ENCODE measurements at regions not wholly inside any gene's neighbourhood (a gene's known extent, or its start where the extent isn't known, plus 50 kb on each side); places are given as distances from the start of the nearest gene placed in this dataset.

GRCh38 chr2:13240061-13240460, 523.3 kb downstream of the TRIB2 start:
- DNase-seq (ENCODE audit: extremely low read depth in 1 of 4, low spot score in 3 of 4) (no peak), FAIRE-seq (no peak), ATAC-seq (no peak)
- Histone ChIP-seq H3K27me3 (ENCODE audit: control insufficient read depth in 2 of 2, insufficient read depth in 2 of 2, low read length in 2 of 2) (no peaks in the 10 kb centered on the region), H4K20me1 (replicated peaks; ENCODE audit: control insufficient read depth, insufficient read depth, low read length) (no peaks in the 10 kb centered on the region), H2AFZ (ENCODE audit: low read depth, low read length) (no peak overlapping the region), H3K79me2 (ENCODE audit: control insufficient read depth, insufficient read depth, low read length) (no peaks in the 10 kb centered on the region), H3K9ac (ENCODE audit: insufficient read depth in 1 of 2, low read depth in 2 of 2, low read length in 2 of 2) (no peak overlapping the region), H3K9me1 (ENCODE audit: control insufficient read depth, insufficient read depth, low read length) (no peaks in the 10 kb centered on the region), H3K4me1 (replicated peaks in 1 of 2; ENCODE audit: control insufficient read depth in 2 of 2, insufficient read depth in 2 of 2, low read length in 2 of 2) (no peaks in the 10 kb centered on the region), H3K36me3 (ENCODE audit: control insufficient read depth, insufficient read depth, low read length) (no peaks in the 10 kb centered on the region), H3K4me3 (no peak overlapping the region), H3K27ac (ENCODE audit: extremely low read depth, low read depth, low read length) (no peak overlapping the region), H3K4me2 (ENCODE audit: insufficient read depth, low read length) (no peak overlapping the region), H3K9me3 (replicated peaks; ENCODE audit: control insufficient read depth, insufficient read depth, low read depth, low read length) (no peaks in the 10 kb centered on the region)
- intact Hi-C loops (cut with micrococcal nuclease), result no loop called here
- in situ Hi-C loops (cut with MboI), result no loop called here
- ChIA-PET CTCF (ENCODE audit: low intra/inter-chr PET ratio) (no interaction called here), POLR2A (no interaction called here)
- no TSS peak for BruUV-seq (replicated peaks)
- TF ChIP-seq EP400 (IDR thresholded peaks at IDR 0.05), result no peak

GRCh38 chr2:13240789-13241487, 524.2 kb downstream of the TRIB2 start:
- H3K27me3 ChIP-seq (ENCODE audit: control insufficient read depth in 2 of 2, insufficient read depth in 2 of 2, low read length in 2 of 2), result no peaks in the 10 kb centered on the region
- no peak overlapping the region for H3K4me2 ChIP-seq (ENCODE audit: insufficient read depth, low read length)
- DNase-seq (ENCODE audit: extremely low read depth in 1 of 4, low spot score in 3 of 4), result no peak
- no peaks in the 10 kb centered on the region for H3K9me3 ChIP-seq (replicated peaks; ENCODE audit: control insufficient read depth, insufficient read depth, low read depth, low read length)
- ATAC-seq, result no peak
- H4K20me1 ChIP-seq (replicated peaks; ENCODE audit: control insufficient read depth, insufficient read depth, low read length), result no peaks in the 10 kb centered on the region
- no peak overlapping the region for H2AFZ ChIP-seq (ENCODE audit: low read depth, low read length)
- H3K36me3 ChIP-seq (ENCODE audit: control insufficient read depth, insufficient read depth, low read length), result no peaks in the 10 kb centered on the region
- H3K4me3 ChIP-seq, result no peak overlapping the region
- in situ Hi-C loops (cut with MboI) (no loop called here), intact Hi-C loops (cut with micrococcal nuclease) (no loop called here)
- POLR2A ChIA-PET, result no interaction called here
- no peak overlapping the region for H3K9ac ChIP-seq (ENCODE audit: insufficient read depth in 1 of 2, low read depth in 2 of 2, low read length in 2 of 2)
- CTCF ChIA-PET (ENCODE audit: low intra/inter-chr PET ratio), result no interaction called here
- H3K79me2 ChIP-seq (ENCODE audit: control insufficient read depth, insufficient read depth, low read length), result no peaks in the 10 kb centered on the region
- 1% methylated on average over 11 of the region's 11 CpGs for WGBS (ENCODE audit: insufficient coverage, low coverage, missing lambda C conversion rate)
- FAIRE-seq, result no peak
- H3K27ac ChIP-seq (ENCODE audit: extremely low read depth, low read depth, low read length), result no peak overlapping the region
- no peaks in the 10 kb centered on the region for H3K9me1 ChIP-seq (ENCODE audit: control insufficient read depth, insufficient read depth, low read length)
- H3K4me1 ChIP-seq (replicated peaks in 1 of 2; ENCODE audit: control insufficient read depth in 2 of 2, insufficient read depth in 2 of 2, low read length in 2 of 2), result no peaks in the 10 kb centered on the region
- no TSS peak for BruUV-seq (replicated peaks)
- TF ChIP-seq BACH1 (tag; IDR thresholded peaks at IDR 0.05) (no peak), SMAD1 (IDR thresholded peaks at IDR 0.05; ENCODE audit: low read depth, low read length, partially characterized antibody) (no peak), TAF9B (IDR thresholded peaks at IDR 0.05; ENCODE audit: partially characterized antibody) (no peak), TAF1 (IDR thresholded peaks at IDR 0.05; ENCODE audit: control insufficient read depth, extremely low read depth, insufficient read depth, low read length, severe bottlenecking) (no peak), ZNF3 (CRISPR knock-in tag; IDR thresholded peaks at IDR 0.05) (no peak), MLX (CRISPR knock-in tag; conservative IDR thresholded peaks at IDR 0.05) (no peak), MYBL2 (IDR thresholded peaks at IDR 0.05; ENCODE audit: low read depth) (no peak), MYBL2 (CRISPR knock-in tag; IDR thresholded peaks at IDR 0.05; ENCODE audit: borderline replicate concordance) (no peak), MAFG (tag; conservative IDR thresholded peaks at IDR 0.05) (no peak), HNRNPK (IDR thresholded peaks at IDR 0.05; ENCODE audit: low read depth, low read length, poor library complexity, severe bottlenecking) (no peak), GTF2B (IDR thresholded peaks at IDR 0.05; ENCODE audit: extremely low read depth, insufficient read length) (no peak), ARID3A (IDR thresholded peaks at IDR 0.05; ENCODE audit: borderline replicate concordance, low read depth, low read length) (no peak), NCOA6 (IDR thresholded peaks at IDR 0.05) (no peak)
